Stomach (tissue), 8 donors: ENCODE measurements at regions not wholly inside any gene's neighbourhood (a gene's known extent, or its start where the extent isn't known, plus 50 kb on each side); places are given as distances from the start of the nearest gene placed in this dataset.

Source experiments
- DNase-seq, 2 donors: peaks; one replicate each; pipeline versions ENCODE4 v3.0.0 to v3.0.0-alpha.2; 2013 to 2019
- H3K27ac ChIP-seq, 5 donors: fragments of 200-600 bp in 4 of 5; sonication (generic) in 4 of 5; one replicate each; pipeline ENCODE4 v1.5.1; 2013 to 2019; ENCODE audit warnings: mild to moderate bottlenecking in 1 of 5, moderate library complexity in 1 of 5
- H3K27me3 ChIP-seq, 3 donors: fragments of 200-600 bp; sonication (generic); one replicate each; pipeline ENCODE4 v1.5.1; 2017 to 2019; ENCODE audit warnings: mixed run types in 1 of 3
- H3K36me3 ChIP-seq, 4 donors: fragments of 200-600 bp; sonication (generic); 1 replicate in 3 of 4; 2 replicates in 1 of 4; pipeline ENCODE4 v1.5.1; 2016 to 2019
- H3K4me1 ChIP-seq, 4 donors: fragments of 200-600 bp; sonication (generic); one replicate each; pipeline ENCODE4 v1.5.1; 2016 to 2019
- H3K4me3 ChIP-seq, 4 donors: fragments of 200-600 bp; sonication (generic) in 3 of 4; one replicate each; pipeline ENCODE4 v1.5.1; 2016 to 2019; ENCODE audit warnings: mild to moderate bottlenecking in 1 of 4
- H3K9me3 ChIP-seq, 4 donors: fragments of 200-600 bp; sonication (generic); one replicate each; pipeline ENCODE4 v1.5.1; 2016 to 2019
- CTCF ChIP-seq, 7 experiments: fragments of 450-650 bp in 4 of 7; fragments of 200-600 bp in 3 of 7; sonication (generic) in 3 of 7; IDR thresholded peaks; one replicate each; pipeline ENCODE4 v1.5.1; 2016 to 2019; ENCODE audit warnings: antibody characterized with exemption in 7 of 7, control low read depth in 2 of 7, mild to moderate bottlenecking in 1 of 7
- EP300 ChIP-seq: sonication (generic); formaldehyde crosslinking; IDR thresholded peaks from one replicate; pipeline ENCODE4 v1.6.1; 2017; ENCODE audit warnings: antibody characterized with exemption
- POLR2A ChIP-seq, 4 donors: fragments of 450-650 bp; IDR thresholded peaks; one replicate each; pipeline ENCODE4 v1.6.1; 2016; ENCODE audit warnings: antibody characterized with exemption in 4 of 4, control low read depth in 2 of 4, mild to moderate bottlenecking in 1 of 4, moderate library complexity in 1 of 4
- POLR2AphosphoS5 ChIP-seq, 3 donors: sonication (generic); formaldehyde crosslinking; IDR thresholded peaks; one replicate each; pipeline ENCODE4 v1.6.1; 2016; ENCODE audit warnings: antibody characterized with exemption in 3 of 3
- WGBS, 5 donors: extraction: QIAGEN DNeasy Blood & Tissue Kit in 3 of 5; methylation state at CpG; one replicate each; pipeline versions ENCODE4 v1.1.5 to v1.1.7; 2013 to 2018; 5-methylcytosine and 5-hydroxymethylcytosine counted together
- intact Hi-C: fragments of 100-400 bp; cut with DNase I; formaldehyde crosslinking; loops from one replicate; pipeline ENCODE4 v1.15.1; 2023; ENCODE audit warnings: low total_unique reads
- donor health status: healthy with polysubstance abuse.
- donor health status: Bipolar disorder and iron deficiency.
- donor health status: healthy.

- no peak overlapping the region for H3K4me3 ChIP-seq
- WGBS, 5 donors = 67 to 81% (median 74%) methylated on average over 2 of the region's 2 CpGs
- no peaks in the 10 kb centered on the region for H3K27me3 ChIP-seq
- no peak for DNase-seq
- H3K4me1 ChIP-seq = peaks cover 0 to 20% (median 6%) of the 10 kb centered on the region in 4 donors
- H3K9me3 ChIP-seq = no peaks in the 10 kb centered on the region
- intact Hi-C loops = no loop called here
- no peak overlapping the region for H3K27ac ChIP-seq
- no peak for TF ChIP-seq EP300
- TF ChIP-seq POLR2A (IDR thresholded peaks at IDR 0.05) = no peak
- TF ChIP-seq POLR2AphosphoS5 (IDR thresholded peaks at IDR 0.05) = no peak
- TF ChIP-seq CTCF (IDR thresholded peaks at IDR 0.05) = no peak
- no peaks in the 10 kb centered on the region for H3K36me3 ChIP-seq
These were observed 156.1 kb downstream of the PIK3R1 start for GRCh38 chr5:68371607-68372006.

DNA sequence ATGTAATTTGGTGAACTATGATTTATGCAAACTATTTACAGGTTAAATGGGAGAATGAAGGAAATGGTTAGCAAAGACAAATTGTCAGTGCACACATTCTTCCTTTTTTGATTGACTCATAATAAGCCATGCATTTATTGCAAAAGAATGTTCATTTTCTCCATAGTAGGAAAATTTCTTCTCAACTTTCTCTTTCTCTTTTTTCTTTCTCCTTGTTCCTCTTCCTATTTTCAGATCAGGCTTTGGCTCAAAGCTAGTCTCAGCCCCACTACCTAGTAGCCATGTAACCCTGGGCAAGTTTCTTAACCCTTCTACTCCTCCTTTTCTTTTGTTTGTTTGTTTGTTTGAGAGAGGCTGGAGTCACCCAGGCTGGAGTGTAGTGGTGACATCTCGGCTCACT is 156.6 kb downstream of the PIK3R1 start:
- no peak for DNase-seq
- intact Hi-C loops = no loop called here

DNA sequence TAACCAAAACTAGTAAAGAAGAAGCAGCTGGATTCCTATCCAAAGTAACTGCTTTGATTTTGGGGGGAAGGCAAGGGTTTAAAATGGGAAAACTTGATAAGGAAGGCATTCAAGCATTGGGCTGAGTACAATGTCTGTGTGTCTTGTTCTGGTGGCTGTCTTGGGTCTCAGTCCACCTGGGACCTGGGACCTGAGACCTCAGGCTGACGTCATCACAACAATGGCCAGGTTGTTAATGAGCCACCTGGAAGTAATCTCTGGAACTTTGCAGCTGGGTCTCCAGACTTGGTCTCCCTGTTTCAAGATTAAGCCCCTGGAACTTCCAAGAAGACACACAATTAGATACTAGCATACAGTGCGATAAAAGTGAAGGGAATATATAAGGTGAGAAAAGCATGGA is 157.5 kb downstream of the PIK3R1 start:
- H3K36me3 ChIP-seq = no peaks in the 10 kb centered on the region
- H3K27me3 ChIP-seq = no peaks in the 10 kb centered on the region
- intact Hi-C loops = no loop called here
- no peak for DNase-seq
- H3K4me3 ChIP-seq = no peak overlapping the region
- TF ChIP-seq POLR2AphosphoS5 (IDR thresholded peaks at IDR 0.05) (no peak), CTCF (IDR thresholded peaks at IDR 0.05) (no peak), POLR2A (IDR thresholded peaks at IDR 0.05) (no peak), EP300 (no peak)
- no peaks in the 10 kb centered on the region for H3K9me3 ChIP-seq
- 90 to 100% (median 97%) methylated on average over 2 of the region's 2 CpGs for WGBS, 5 donors
- H3K4me1 ChIP-seq = peaks cover 4 to 28% (median 13%) of the 10 kb centered on the region in 4 donors
- H3K27ac ChIP-seq = no peak overlapping the region

More for the DNA sequence above, 156.6 kb downstream of the PIK3R1 start:
- Histone ChIP-seq H3K27ac (no peak overlapping the region), H3K27me3 (no peaks in the 10 kb centered on the region), H3K9me3 (no peaks in the 10 kb centered on the region), H3K4me3 (no peak overlapping the region), H3K4me1 (peaks cover 0 to 24% (median 9%) of the 10 kb centered on the region in 4 donors), H3K36me3 (no peaks in the 10 kb centered on the region)
- no peak for TF ChIP-seq POLR2A (IDR thresholded peaks at IDR 0.05)
- TF ChIP-seq EP300 = no peak
- TF ChIP-seq POLR2AphosphoS5 (IDR thresholded peaks at IDR 0.05) = no peak
- no peak for TF ChIP-seq CTCF (IDR thresholded peaks at IDR 0.05)
- 92 to 98% (median 95%) methylated on average over 1 of the region's 1 CpG for WGBS, 5 donors

DNA sequence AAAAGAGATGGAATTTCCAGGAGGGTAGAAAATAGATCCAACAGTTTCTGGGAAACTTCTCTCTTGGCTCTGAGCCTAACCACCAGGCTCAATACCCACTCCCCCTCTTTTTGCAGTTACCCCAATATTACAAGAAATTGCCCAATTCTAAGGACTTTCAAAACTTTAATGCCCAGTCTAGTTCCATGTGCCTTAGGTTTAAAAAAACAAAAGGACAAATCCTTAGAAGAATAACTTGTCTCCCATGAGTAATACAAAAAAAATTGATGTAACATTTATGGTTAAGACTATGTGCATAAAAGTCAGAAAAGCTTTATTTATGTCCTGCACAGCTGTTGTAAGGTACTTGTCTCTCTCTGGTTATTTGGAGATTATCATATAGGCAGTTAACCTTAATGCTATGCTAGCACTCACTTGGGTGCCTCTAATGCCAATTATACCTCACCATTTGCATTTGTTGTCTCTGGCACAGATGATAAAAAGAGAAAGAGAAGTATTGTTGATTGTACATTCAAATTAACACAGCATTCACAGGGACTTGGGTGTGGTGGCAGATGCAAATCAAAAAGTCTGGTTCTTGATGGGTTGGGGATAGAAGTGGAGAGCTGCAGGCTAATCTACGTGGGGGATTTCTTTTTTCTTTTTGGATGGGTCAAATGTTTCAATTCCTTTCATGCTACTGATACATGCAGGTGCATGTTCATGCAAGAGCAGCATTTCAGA is 159.4 kb downstream of the PIK3R1 start:
- no peak for DNase-seq
- H3K4me3 ChIP-seq = no peak overlapping the region
- TF ChIP-seq POLR2AphosphoS5 (IDR thresholded peaks at IDR 0.05) (no peak), CTCF (IDR thresholded peaks at IDR 0.05) (no peak), POLR2A (IDR thresholded peaks at IDR 0.05) (no peak), EP300 (no peak)
- intact Hi-C loops = no loop called here
- WGBS, 5 donors = 83 to 96% (median 88%) methylated on average over 1 of the region's 1 CpG
- peaks cover 4 to 35% (median 23%) of the 10 kb centered on the region in 4 donors for H3K4me1 ChIP-seq
- H3K27ac ChIP-seq = no peak overlapping the region
- no peaks in the 10 kb centered on the region for H3K27me3 ChIP-seq
- no peaks in the 10 kb centered on the region for H3K9me3 ChIP-seq
- no peaks in the 10 kb centered on the region for H3K36me3 ChIP-seq
